T-helper 22 cell (primary cell): ENCODE measurements at regions not wholly inside any gene's neighbourhood (a gene's known extent, or its start where the extent isn't known, plus 50 kb on each side); places are given as distances from the start of the nearest gene placed in this dataset.
"Not testable (repeated sequence)": the region's sequence is repeated elsewhere in the genome, so short reads cannot be mapped to it uniquely, and the experiment has no call there.

Experiments used
- DNase-seq: peaks from one replicate; pipeline ENCODE4 v3.0.0-alpha.2; 2020; ENCODE audit warnings: low read depth

GRCh38 chr21:14058566-14058965, 152.2 kb downstream of the LIPI start:
- no peak for DNase-seq

DNA sequence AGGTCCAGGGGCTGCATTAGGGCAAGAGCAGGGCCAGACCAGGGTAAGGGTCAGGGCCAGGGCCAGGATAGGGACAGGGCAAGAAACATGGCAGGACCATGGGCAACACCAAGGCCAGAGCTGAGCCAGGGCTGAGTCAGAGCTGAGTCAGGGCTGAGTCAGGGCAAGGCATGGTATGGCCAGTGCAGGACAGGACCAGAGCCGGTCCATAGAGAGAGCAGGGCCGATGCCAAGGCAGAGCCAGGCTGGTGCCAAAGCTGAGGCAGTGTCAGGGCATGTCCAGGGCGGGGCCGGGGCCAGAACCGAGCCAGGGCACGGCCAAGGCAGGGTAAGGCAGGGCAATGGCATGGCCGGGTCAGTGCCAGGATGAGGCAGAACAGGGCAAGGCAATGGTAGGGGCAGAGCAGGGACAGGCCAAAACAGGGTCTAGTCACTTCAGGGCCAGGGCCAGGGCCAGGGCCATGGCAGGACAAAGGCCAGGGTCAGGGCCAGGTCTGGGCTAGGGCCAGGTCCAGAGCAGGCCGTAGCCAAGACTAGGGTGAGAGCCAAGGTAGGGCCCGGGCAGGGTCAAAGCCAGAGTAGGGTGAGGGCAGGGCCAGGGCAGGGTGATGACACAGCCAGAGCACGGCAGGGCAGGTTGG, 152.8 kb downstream of the LIPI start:
- not testable (repeated sequence) for DNase-seq

DNA sequence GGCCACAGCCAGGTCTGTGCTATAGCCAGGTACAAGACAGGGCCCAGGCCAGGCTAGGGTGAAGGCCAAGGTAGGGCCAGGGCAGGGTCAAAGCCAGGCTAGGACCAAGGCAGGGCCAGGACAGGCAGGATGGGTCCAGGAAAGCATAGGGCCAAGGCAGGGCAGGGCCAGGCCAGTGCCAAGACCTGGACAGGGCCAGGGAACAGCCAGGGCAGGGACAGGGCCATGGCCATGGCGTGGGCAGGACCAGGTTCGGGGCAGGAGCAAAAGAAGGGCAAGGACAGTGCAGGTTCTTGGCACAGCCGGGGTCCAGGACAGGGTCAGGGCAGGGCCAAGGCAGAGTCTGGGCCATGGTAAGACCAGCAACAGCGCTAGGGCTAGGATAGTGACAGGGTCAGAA, 153.4 kb downstream of the LIPI start:
- no peak for DNase-seq

- no peak for DNase-seq
These were observed 154.0 kb downstream of the LIPI start for GRCh38 chr21:14056771-14057191.

DNA sequence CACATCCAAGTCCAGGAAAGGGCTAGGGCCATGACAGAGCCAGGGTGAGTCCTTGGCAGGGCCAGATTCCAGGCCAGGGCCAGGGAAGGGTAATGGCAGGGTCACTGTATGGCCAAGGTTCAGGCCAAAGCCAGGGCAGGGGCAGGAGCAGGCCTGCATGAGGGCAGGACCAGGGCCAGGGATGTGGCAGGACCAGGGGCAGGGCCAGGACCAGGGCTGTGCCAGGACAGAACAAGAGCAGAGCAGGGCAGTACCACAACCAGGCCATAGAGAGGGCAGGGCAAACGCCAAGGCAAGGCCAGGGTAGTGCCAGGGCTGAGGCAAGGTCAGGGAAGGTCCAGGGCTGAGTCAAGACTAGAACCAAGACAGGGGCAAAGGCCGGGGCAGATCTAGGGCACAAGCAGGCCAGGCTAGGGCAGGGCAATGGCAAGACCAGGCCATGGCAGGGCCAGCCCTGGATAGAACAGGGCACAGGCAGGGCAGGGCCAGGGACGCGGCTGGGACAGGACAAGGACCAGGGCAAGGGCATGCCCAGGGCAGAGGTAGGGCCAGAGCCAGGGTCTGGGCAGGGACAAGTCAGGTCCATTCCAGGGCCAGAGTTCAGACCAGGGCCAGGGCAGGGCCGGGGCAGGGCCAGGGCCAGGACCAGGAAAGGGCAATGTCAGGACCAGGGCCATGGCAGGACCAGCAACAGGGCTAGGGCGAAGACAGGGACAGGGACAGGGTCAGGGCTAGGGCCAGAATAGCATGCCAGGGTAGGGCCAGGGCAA, 154.8 kb downstream of the LIPI start:
- DNase-seq = not testable (repeated sequence)

GRCh38 chr21:14054682-14055081, 156.1 kb downstream of the LIPI start:
- DNase-seq = no peak

DNA sequence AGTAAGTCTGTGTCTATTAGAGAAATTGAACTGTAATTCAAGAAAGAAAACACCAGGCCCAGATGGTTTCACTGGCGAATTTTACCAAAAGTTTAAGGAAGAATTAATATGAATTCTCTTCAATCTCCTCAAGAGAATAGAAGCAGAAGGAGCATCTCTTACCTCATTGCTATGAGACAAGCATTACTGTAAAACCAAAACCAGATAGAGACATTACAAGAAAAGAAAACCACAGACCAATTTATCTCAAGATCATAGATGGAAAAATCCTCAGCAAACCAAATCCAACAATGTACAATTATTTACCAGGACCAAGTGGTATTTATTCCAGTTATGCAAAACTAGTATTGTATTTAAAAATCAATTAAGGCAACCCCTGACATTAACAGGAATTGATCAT, 160.6 kb downstream of the LIPI start:
- no peak for DNase-seq

GRCh38 chr21:14046401-14046800, 164.4 kb downstream of the LIPI start:
- DNase-seq = no peak

DNA sequence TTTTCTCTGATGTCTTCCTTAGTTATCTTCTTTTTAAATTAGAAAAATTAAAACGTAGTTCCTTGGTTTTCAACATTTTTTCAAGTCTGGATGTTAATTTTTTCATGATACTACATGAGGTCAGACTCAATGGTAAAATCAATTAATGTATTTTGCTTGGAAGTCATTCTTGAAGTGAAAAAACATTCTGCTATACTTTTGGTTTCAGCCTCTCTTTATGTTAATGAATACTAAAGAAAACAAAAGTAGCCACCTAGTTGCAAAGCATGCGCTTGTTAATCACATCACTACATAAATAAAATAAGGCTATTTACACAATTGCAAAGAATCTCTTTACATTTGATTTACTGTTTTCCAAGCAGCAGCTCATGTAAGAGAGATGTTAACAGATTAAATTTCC, 170.4 kb downstream of the LIPI start:
- DNase-seq = no peak

DNA sequence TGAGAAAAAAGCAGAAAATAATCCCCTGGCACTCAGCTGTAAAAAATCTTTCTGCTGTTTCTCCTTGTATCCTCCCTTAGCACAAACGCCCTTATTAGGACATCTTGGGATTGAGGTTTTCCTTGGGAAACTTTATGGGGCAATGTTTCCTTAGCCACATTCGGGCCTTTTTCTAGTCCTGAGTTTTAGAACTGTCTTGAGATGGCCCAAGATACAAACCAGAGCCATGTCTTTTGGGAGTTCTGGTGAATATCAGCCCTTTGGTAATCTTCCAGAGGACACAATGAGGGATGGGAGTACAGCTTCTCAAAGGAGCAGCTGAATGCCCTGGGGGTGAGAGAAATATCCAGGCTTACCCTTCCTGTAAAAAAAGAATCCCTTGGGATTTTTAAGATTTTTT, 182.1 kb downstream of the LIPI start:
- DNase-seq = not testable (repeated sequence)

- DNase-seq = peak; percentile 66
These were observed 183.4 kb downstream of the LIPI start for GRCh38 chr21:14027235-14027869.

DNA sequence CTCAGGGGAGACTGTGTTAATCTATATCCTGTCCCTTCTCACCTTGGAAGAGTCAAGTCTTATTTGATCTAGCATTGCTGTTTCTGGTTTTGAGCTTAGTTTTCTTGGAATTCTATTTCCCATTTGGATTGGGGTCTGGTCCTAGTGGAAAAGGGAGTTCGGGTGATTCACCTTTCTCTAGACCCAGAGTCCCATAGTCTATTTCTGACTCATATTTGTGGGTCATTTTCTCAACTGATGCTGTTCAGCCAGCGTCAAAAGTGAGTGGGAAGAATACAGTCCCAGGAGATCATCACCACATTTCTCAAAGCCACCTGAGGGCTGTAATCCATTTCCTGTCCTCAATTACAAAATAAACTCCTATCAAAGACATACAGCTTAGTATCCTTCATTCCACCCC, 190.6 kb downstream of the LIPI start:
- DNase-seq = not testable (repeated sequence)

DNA sequence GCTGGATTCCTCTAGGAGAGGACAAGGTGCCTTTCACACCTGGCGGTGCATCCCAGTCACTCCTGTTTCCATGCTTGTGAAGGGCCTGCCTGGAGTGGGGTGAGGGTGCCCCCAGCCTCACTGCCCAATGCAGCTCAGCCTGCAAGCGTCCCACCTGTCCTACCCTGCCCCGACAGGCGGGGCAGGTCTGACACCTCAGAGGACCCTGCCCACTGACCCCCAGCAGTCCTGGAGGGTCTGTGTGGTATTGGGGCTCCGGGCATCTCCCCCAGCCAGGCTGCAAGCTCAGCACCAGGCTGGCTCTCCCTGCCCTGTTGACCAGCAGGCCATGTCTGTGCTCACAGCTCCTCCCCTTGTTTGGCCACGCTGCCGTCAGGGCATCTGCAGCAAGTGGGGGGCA, 194.9 kb downstream of the LIPI start:
- DNase-seq = not testable (repeated sequence)

GRCh38 chr21:14013623-14014498, 196.9 kb downstream of the LIPI start:
- not testable (repeated sequence) for DNase-seq

GRCh38 chr21:14013056-14013603, 197.6 kb downstream of the LIPI start:
- no peak for DNase-seq

DNA sequence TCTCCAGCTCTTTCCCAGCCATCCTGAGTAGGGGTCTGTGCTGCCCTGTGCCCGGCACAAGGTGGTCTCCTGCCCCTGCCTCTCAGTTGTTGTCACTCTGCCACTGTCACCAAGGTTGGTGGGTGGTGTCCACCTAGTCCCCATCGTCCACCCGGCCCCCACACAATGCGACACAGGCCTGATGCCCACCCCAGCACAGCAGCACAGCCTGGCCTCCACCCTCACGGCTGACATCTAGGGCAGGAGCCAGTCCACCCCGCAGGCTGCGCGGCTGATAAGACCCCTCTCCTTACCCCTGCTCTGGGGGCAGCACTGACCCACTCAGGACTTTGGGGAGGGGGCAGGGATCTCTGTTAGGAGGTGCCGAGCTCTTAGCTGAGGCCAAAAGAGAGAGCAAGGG, 198.3 kb downstream of the LIPI start:
- DNase-seq = no peak

GRCh38 chr21:14011751-14012150, 199.0 kb downstream of the LIPI start:
- DNase-seq = not testable (repeated sequence)

DNA sequence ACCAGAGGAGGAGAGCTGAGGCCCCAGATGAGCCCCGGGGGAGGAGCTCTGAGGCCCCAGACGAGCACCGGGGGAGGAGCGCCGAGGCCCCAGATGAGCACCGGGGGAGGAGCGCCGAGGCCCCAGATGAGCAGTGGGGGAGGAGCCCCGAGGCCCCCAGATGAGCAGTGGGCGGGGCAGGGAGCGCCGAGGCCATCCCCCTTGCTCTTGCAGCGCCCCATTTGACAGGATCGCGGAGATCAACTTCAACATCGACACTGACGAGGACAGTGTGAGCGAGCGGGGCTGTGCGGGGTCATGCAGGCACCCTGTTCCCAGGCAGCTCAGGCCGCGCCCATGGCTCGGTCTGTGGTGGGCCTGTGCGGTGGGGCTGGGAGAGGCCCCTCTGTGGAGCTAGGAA, 199.6 kb downstream of the LIPI start:
- not testable (repeated sequence) for DNase-seq

- no peak for DNase-seq
These were observed 200.0 kb downstream of the LIPI start for GRCh38 chr21:14010729-14011128.

DNA sequence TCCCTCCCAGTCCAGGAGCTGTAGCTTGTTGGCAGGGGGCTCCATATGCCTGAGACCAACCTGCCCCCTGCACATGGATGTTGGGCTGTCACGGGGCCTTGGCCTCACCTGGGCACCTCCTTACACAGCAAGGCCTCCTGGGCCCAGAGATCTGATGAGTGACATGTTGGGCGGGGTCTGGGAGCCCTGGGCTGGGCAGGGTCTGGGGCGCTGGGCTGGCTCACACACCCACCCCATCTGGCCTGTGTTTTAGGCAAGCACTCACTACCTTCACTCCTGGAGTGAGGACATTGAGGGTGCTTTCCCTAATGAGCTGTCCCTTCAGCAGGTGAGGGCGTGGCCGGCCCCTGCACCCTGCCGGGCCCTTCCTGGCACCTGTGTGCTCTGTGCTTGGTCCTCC, 200.8 kb downstream of the LIPI start:
- DNase-seq = not testable (repeated sequence)

GRCh38 chr21:14009238-14009981, 201.3 kb downstream of the LIPI start:
- not testable (repeated sequence) for DNase-seq
